ENCODE measurements at regions not wholly inside any gene's neighbourhood (a gene's known extent, or its start where the extent isn't known, plus 50 kb on each side); places are given as distances from the start of the nearest gene placed in this dataset.

- TF ChIP-seq POLR2AphosphoS5 (IDR thresholded peaks at IDR 0.05; ENCODE audit: borderline replicate concordance, low read depth, low read length) (no peak), EZH2 (IDR thresholded peaks at IDR 0.05) (no peak)
These were observed 482.4 kb downstream of the C4orf33 start for GRCh38 chr4:129578336-129578735.

Data from SK-N-MC (cell line).